Activated CD8-positive, alpha-beta memory T cell treated with anti-CD3 and anti-CD28 coated beads, Interleukin-2, amount 50 U/mL, for 4 hours (primary cell): ENCODE measurements at regions not wholly inside any gene's neighbourhood (a gene's known extent, or its start where the extent isn't known, plus 50 kb on each side); places are given as distances from the start of the nearest gene placed in this dataset.
"Not testable (repeated sequence)": the region's sequence is repeated elsewhere in the genome, so short reads cannot be mapped to it uniquely, and the experiment has no call there.

Experiments used
- DNase-seq: peaks from one replicate; pipeline ENCODE4 v3.0.0-alpha.2; 2020

GRCh38 chr12:87529413-87529812 lies 499.8 kb downstream of the C12orf50 start:
- no peak for DNase-seq

DNA sequence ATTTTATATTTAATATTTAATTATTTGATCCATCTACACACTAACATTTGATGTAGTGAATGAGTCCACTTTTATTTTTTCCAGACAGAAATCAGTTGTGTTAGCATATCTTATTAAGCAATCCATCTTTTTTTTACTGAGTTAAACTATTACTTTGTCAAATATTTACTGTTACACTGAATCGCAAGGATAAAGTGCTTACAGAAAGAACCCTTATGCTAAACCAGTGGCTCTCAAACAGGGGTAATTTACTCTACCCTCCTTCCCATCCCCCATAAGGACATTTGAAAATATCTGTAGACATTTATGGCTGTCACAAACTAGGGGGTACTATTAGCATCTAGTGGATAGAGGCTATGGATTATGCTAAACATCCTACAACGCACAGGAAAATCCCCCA lies 508.2 kb downstream of the C12orf50 start:
- DNase-seq, result no peak

GRCh38 chr12:87518481-87518880 lies 510.7 kb downstream of the C12orf50 start:
- no peak for DNase-seq

GRCh38 chr12:87518036-87518435 lies 511.2 kb downstream of the C12orf50 start:
- no peak for DNase-seq

DNA sequence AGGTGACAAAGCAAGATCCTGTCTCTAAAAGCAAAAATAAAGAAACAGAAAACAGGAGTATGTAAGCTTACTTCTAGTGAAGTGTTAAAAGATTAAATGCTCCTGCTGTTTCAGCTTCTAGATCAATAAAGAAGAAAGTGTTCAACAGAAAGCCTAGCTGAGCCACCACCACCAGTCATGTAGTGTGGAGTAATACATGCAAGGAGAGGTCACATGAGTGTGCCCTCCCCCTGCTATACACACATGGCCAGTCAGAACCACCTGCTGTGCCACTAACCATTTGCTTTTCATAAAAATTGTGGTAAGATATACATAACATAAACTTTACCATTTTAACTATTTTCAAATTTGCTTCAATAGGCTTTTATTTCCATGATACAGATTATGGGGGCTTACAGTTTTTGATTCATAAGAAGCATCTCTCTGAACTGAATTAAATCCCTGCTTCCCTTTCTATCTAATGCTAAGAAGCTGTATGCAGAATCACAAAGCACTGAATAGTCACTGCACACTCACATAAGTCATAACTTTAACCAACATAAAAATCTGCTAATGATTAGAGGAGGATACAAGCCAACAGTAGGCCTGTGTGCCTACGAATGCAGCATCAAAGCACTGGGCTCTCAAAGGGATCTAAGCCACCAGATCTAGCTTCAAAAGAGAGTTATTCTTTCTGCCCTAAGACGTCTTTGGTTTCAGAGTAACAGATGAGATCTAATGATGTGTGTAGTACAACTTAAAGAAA lies 515.5 kb downstream of the C12orf50 start:
- DNase-seq, result no peak

GRCh38 chr12:87511371-87511770 lies 517.8 kb downstream of the C12orf50 start:
- no peak for DNase-seq

GRCh38 chr12:87509237-87509820 lies 519.9 kb downstream of the C12orf50 start:
- DNase-seq, result no peak

DNA sequence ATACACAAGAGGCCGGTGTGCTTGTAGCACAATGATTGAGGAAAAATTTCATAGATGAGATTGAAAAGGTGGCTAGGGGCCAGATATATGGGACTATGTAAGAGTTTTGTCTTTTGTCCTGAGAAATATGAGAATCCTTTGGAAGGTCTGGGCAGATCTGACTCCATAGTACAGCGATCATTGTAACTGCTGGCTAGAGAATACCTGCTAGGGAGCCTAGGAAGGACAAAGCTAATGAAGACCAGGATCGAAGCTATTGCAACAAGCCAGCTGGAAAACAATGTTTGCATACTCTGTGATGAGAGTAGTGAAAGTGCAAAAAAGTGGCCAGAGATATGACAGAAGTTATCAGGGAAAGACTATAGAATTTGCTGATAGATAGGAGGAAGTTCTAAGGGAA lies 537.6 kb downstream of the C12orf50 start:
- no peak for DNase-seq

- no peak for DNase-seq
These were observed 538.1 kb downstream of the C12orf50 start for GRCh38 chr12:87491089-87491488.

DNA sequence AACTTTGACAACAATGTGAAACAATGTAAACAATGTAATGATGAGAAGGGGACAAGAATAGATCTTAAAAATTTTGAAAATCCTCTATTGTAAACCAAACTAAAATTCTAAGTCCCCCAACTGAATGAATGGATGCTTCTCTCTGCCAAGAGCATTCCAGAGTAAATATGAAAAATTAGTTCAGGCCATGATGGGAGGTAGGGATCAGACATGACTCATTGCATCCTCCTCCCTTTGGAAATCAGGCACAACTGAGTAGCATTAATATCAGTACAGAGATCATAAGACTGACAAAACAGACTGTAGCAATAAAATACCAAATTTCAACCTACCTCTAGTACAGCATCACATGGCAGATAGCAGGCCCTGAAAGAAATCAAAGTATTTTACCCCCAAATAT lies 559.9 kb downstream of the C12orf50 start:
- no peak for DNase-seq

GRCh38 chr12:87467936-87468335 lies 561.3 kb downstream of the C12orf50 start:
- DNase-seq, result no peak

DNA sequence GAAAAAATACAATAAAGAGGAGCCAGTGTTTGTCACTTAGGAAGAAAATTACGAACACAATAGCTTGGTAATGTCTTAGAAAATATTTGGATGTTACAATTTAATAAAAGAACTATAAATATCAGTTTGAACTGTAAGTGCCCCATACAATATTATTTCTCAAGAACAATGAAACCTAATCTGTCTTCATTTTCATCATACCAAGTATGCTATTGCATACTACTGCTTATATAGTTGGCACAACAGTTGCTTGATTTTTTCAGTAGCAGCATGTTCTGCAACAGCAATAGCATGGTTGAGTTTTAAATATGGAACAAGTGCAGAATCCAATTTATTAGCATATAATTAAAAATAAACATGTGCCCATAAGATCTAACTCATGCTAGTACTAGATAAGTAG lies 564.6 kb downstream of the C12orf50 start:
- no peak for DNase-seq

GRCh38 chr12:87444039-87444438 lies 585.2 kb downstream of the C12orf50 start:
- DNase-seq, result no peak

- DNase-seq, result no peak
These were observed 587.7 kb downstream of the C12orf50 start for GRCh38 chr12:87441511-87441910.

GRCh38 chr12:87439990-87440827 lies 589.0 kb downstream of the C12orf50 start:
- no peak for DNase-seq

- DNase-seq, result no peak
These were observed 598.8 kb downstream of the C12orf50 start for GRCh38 chr12:87430444-87430843.

DNA sequence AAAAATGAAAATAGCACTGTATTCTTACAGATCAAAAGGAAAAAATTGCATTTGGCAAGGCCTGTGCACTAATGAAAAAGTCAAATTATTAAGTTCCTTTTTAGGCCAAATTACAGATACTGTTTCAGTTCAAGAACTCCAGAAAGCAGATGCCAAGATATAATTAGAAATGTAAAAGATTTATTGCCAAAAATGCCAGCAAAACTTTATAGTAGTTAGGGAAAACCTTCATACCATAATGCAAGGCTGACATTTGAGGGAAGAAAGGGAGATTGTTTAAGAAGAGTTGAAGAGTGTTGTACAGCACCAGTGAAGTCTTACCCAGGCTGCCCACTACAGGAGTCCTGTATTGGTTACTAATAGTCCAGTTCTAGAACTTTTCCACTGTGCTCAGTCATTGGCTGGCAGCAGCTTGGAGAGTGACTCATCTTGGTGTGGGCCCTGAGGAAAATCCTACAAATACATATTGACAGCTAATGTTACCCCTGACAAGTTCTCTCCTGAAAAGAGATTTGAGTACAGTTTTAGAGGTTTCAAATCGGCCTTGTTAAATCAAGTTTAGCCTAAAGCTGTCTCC lies 600.4 kb downstream of the C12orf50 start:
- no peak for DNase-seq

DNA sequence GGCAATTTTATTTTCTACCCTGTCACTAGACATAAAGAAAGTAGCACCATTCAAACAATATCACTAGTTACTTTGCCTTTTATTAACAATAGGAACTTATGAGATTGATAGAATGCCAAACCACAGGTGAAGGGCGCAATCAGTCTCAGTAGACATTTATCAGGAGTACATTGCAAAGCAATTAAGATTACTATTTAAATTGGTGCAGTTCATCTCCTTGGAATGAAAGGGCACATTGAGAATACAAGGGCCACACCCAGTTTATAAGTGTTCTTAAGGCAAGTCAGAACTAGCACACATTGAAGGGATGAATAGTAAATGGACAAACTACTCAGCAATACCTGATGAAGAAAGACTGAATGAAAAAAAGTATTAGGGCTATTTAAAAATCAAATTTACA lies 601.4 kb downstream of the C12orf50 start:
- DNase-seq, result no peak

- DNase-seq, result no peak
These were observed 603.2 kb downstream of the C12orf50 start for GRCh38 chr12:87425942-87426554.

- DNase-seq, result not testable (repeated sequence)
These were observed 608.0 kb downstream of the C12orf50 start for GRCh38 chr12:87421233-87421632.

GRCh38 chr12:87413784-87414183 lies 615.4 kb downstream of the C12orf50 start:
- DNase-seq, result no peak

- DNase-seq, result no peak
These were observed 622.3 kb downstream of the C12orf50 start for GRCh38 chr12:87406926-87407325.

- no peak for DNase-seq
These were observed 623.3 kb downstream of the C12orf50 start for GRCh38 chr12:87405918-87406317.
